Transverse colon (tissue), 4 donors: ENCODE measurements at regions not wholly inside any gene's neighbourhood (a gene's known extent, or its start where the extent isn't known, plus 50 kb on each side); places are given as distances from the start of the nearest gene placed in this dataset.

Experiments
- DNase-seq: peaks from one replicate; pipeline ENCODE4 v3.0.0-alpha.2; 2019
- H3K27ac ChIP-seq, 4 donors: fragments of 200-600 bp; sonication (generic); 2 replicates each; pipeline ENCODE4 v1.5.1; 2016 to 2018; ENCODE audit warnings: inconsistent platforms in 4 of 4
- H3K27me3 ChIP-seq: fragments of 200-600 bp; sonication (generic); 2 replicates; pipeline ENCODE4 v1.5.1; 2017; ENCODE audit warnings: inconsistent platforms
- H3K36me3 ChIP-seq, 4 donors: fragments of 200-600 bp; sonication (generic); 2 replicates each; pipeline ENCODE4 v1.5.1; 2017 to 2019; ENCODE audit warnings: inconsistent platforms in 4 of 4
- H3K4me1 ChIP-seq, 4 donors: fragments of 200-600 bp; sonication (generic); 2 replicates each; pipeline ENCODE4 v1.5.1; 2017 to 2020; ENCODE audit warnings: inconsistent platforms in 4 of 4
- H3K4me3 ChIP-seq, 4 donors: fragments of 200-600 bp; sonication (generic); 1 replicate in 1 of 4; 2 replicates in 3 of 4; pipeline versions ENCODE4 v1.5.1 to v1.6.1; 2017 to 2019; ENCODE audit warnings: inconsistent platforms in 4 of 4
- H3K9me3 ChIP-seq, 2 donors: fragments of 200-600 bp; sonication (generic); 2 replicates each; pipeline ENCODE4 v1.5.1; 2017 to 2019; ENCODE audit warnings: inconsistent platforms in 2 of 2
- EP300 ChIP-seq: sonication (generic); formaldehyde crosslinking; IDR thresholded peaks from one replicate; pipeline ENCODE4 v1.6.1; 2017; ENCODE audit warnings: antibody characterized with exemption, low read depth
- POLR2A ChIP-seq: fragments of 450-650 bp; IDR thresholded peaks from one replicate; pipeline ENCODE4 v1.6.1; 2016; ENCODE audit warnings: antibody characterized with exemption, mild to moderate bottlenecking, moderate library complexity
- POLR2AphosphoS5 ChIP-seq, 3 donors: sonication (generic); formaldehyde crosslinking; IDR thresholded peaks; one replicate each; pipeline ENCODE4 v1.6.1; 2016; ENCODE audit warnings: antibody characterized with exemption in 3 of 3
- WGBS, 2 donors: methylation state at CpG; one replicate each; pipeline ENCODE4 v1.1.5; 2018; ENCODE audit warnings: low coverage in 1 of 2; 5-methylcytosine and 5-hydroxymethylcytosine counted together
- in situ Hi-C, 4 donors: fragments of 200-750 bp; cut with MboI; loops; one replicate each; pipeline versions ENCODE4 v1.15.0 to v1.15.1; 2017; ENCODE audit warnings: low sequenced_read_pairs in 3 of 4, low pct_ligation_motif_present in 1 of 4, low pct_unique_long_range_greater_than_20kb in 1 of 4
- intact Hi-C: fragments of 100-400 bp; cut with DNase I; formaldehyde crosslinking; loops from one replicate; pipeline ENCODE4 v1.15.1; 2023; ENCODE audit warnings: low total_unique reads
- TF ChIP-seq, protein P1 (sequence below), 5 experiments: fragments of 200-600 bp in 3 of 5; fragments of 450-650 bp in 2 of 5; sonication (generic) in 3 of 5; IDR thresholded peaks; 1 replicate in 2 of 5; 2 replicates in 3 of 5; pipeline ENCODE4 v1.5.1; 2016 to 2017; ENCODE audit warnings: antibody characterized with exemption in 5 of 5, inconsistent platforms in 3 of 5, mild to moderate bottlenecking in 2 of 5, moderate library complexity in 1 of 5

DNA sequence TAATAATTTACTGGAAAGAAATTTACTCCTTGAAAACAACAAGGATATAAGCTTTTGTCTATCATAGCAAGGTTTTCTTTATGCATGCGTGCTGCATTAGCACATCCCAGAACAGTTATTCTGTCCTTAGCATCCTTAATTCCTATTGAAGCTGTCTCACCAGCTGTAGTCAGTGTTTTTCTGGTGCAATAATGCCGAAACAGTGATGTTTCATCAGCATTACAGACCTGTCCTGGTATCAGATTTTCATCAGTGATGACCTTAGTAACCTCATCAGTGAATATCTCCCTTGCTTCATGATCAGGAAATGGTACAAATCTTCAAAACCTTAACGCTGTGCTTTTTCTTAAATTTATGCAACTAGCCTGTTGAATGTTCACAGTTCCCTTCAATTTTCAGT, 264.7 kb upstream of the STARD13 start:
- Histone ChIP-seq H3K27ac (no peak overlapping the region), H3K27me3 (no peaks in the 10 kb centered on the region), H3K9me3 (no peaks in the 10 kb centered on the region), H3K36me3 (no peaks in the 10 kb centered on the region), H3K4me1 (no peaks in the 10 kb centered on the region), H3K4me3 (no peak overlapping the region)
- intact Hi-C loops, result loop anchor here (5.0 kb wide), 1 partner anchor 172 kb away; no protein-coding TSS in a partner anchor
- no peak for DNase-seq
- TF ChIP-seq EP300 (no peak), POLR2A (no peak), POLR2AphosphoS5 (IDR thresholded peaks at IDR 0.05) (no peak)
- TF ChIP-seq, protein P1, sequence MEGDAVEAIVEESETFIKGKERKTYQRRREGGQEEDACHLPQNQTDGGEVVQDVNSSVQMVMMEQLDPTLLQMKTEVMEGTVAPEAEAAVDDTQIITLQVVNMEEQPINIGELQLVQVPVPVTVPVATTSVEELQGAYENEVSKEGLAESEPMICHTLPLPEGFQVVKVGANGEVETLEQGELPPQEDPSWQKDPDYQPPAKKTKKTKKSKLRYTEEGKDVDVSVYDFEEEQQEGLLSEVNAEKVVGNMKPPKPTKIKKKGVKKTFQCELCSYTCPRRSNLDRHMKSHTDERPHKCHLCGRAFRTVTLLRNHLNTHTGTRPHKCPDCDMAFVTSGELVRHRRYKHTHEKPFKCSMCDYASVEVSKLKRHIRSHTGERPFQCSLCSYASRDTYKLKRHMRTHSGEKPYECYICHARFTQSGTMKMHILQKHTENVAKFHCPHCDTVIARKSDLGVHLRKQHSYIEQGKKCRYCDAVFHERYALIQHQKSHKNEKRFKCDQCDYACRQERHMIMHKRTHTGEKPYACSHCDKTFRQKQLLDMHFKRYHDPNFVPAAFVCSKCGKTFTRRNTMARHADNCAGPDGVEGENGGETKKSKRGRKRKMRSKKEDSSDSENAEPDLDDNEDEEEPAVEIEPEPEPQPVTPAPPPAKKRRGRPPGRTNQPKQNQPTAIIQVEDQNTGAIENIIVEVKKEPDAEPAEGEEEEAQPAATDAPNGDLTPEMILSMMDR (IDR thresholded peaks at IDR 0.05), result no peak
- in situ Hi-C loops, result loop anchor here in 1 of 4 donors (25.0 kb wide), 1 partner anchor 1612 kb away; no protein-coding TSS in a partner anchor
- WGBS, 2 donors, result 93 to 100% methylated on average over 2 to 3 of the region's 3 CpGs

DNA sequence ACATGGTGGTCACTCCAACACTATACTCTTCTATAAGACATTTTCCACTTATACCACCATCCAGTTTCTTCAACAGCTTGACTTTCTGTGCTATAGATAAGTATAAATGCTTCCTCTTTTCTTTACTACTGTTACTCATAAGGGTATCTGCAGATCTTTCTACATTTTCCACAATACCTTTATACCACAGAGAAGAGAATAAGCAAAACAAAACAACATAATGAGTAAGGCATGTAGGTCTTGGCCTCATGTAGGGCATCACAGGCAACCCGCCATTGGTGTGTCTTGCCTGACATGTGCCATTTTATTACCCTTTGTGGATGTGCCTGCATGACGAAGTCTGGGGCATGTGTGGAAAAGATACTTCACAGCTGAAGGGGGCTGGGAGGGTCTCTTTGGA, 265.3 kb upstream of the STARD13 start:
- Histone ChIP-seq H3K4me3 (no peak overlapping the region), H3K27ac (no peak overlapping the region), H3K36me3 (no peaks in the 10 kb centered on the region), H3K9me3 (no peaks in the 10 kb centered on the region), H3K27me3 (no peaks in the 10 kb centered on the region), H3K4me1 (no peaks in the 10 kb centered on the region)
- no peak for DNase-seq
- in situ Hi-C loops (loop anchor here in 1 of 4 donors (25.0 kb wide), 1 partner anchor 1611 kb away; no protein-coding TSS in a partner anchor), intact Hi-C loops (loop anchor here (5.0 kb wide), 1 partner anchor 171 kb away; no protein-coding TSS in a partner anchor)
- TF ChIP-seq, protein P1 (IDR thresholded peaks at IDR 0.05), result no peak
- TF ChIP-seq EP300 (no peak), POLR2A (no peak), POLR2AphosphoS5 (IDR thresholded peaks at IDR 0.05) (no peak)
- WGBS, 2 donors, result 85 to 90% methylated on average over 2 of the region's 2 CpGs

DNA sequence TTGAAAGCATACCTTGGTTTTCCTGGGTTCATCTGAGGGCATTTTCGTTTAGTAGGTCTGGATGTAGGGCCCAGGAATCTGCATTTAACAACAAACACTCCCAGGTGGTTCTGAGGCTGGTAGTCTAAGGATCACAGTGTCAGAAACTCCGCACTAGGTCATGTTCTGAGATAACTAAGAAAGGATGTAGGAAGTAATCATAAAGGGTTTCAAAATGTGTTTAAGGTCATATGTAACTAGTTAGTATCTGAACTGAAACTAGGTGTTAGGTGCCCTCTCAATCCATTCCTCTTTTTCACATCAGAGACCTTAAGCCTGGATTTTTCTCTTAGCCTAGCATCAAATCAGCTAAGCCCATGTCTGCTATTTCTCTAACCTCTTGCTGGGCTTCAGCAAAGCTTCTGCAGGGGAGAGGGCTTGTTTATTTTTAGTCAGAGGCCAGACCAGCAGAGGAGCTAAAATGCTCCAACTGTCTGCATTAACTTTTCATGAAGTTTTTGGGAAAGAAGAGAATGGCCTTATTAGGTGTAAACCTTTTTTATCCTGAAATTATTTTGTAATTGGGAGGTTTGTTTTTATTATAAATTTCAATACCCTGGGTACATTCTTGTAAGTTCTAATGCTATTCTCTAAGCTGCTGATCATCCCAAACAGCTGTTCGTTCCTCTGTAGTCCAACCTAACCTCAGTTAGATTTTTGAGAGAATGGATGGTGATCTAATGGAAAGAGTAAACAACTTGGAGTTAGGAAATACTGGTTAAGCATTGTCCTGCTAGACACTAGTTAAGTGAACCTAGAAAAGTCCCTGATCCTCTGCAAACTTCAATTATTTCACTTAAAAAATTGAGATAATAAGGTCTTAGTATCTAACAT, 262.8 kb upstream of the RFC3 start:
- H3K4me1 ChIP-seq, result no peaks in the 10 kb centered on the region
- WGBS, 2 donors, result 63% methylated on average over 3 of the region's 3 CpGs; no CpG with 5 or more reads in 1 of the 2 donors
- no peak overlapping the region for H3K27ac ChIP-seq
- H3K4me3 ChIP-seq, result no peak overlapping the region
- in situ Hi-C loops (loop anchor here in 1 of 4 donors (25.0 kb wide), 1 partner anchor 1607 kb away; no protein-coding TSS in a partner anchor), intact Hi-C loops (loop anchor here (5.0 kb wide), 1 partner anchor 167 kb away; no protein-coding TSS in a partner anchor)
- TF ChIP-seq POLR2A (no peak), EP300 (no peak), POLR2AphosphoS5 (IDR thresholded peaks at IDR 0.05) (no peak)
- TF ChIP-seq, protein P1 (IDR thresholded peaks at IDR 0.05), result no peak
- H3K27me3 ChIP-seq, result no peaks in the 10 kb centered on the region
- no peak for DNase-seq
- no peaks in the 10 kb centered on the region for H3K36me3 ChIP-seq
- H3K9me3 ChIP-seq, result no peaks in the 10 kb centered on the region

DNA sequence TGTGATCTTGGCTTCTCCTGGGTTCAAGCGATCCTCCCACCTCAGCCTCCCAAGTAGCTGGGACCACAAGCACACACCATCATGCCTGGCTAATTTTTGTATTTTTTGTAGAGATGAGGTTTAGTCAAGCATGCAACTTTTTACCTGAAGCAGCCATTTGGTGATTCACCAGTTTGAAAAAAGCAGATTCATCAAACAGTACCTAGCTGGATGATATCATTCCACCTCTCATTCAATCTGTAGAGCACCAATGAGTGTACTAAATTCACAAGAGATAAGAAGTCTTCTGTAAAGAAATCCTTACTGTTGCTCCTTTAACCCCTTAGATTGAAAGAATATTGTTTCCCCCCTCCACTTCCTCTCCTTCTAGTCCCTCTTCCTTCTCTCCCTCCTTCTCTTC, 261.1 kb upstream of the RFC3 start:
- TF ChIP-seq EP300, result no peak
- no peak for TF ChIP-seq POLR2A
- TF ChIP-seq, protein P1 (IDR thresholded peaks at IDR 0.05), result no peak
- no peak for TF ChIP-seq POLR2AphosphoS5 (IDR thresholded peaks at IDR 0.05)
- in situ Hi-C loops (loop anchor here in 1 of 4 donors (25.0 kb wide), 1 partner anchor 1605 kb away; no protein-coding TSS in a partner anchor), intact Hi-C loops (no loop called here)
- Histone ChIP-seq H3K4me3 (no peak overlapping the region), H3K27me3 (no peaks in the 10 kb centered on the region), H3K27ac (no peak overlapping the region), H3K4me1 (no peaks in the 10 kb centered on the region), H3K9me3 (no peaks in the 10 kb centered on the region), H3K36me3 (no peaks in the 10 kb centered on the region)
- WGBS, 2 donors, result 82% methylated on average over 1 of the region's 1 CpG; no CpG with 5 or more reads in 1 of the 2 donors
- DNase-seq, result no peak
